ENCODE measurements at regions not wholly inside any gene's neighbourhood (a gene's known extent, or its start where the extent isn't known, plus 50 kb on each side); places are given as distances from the start of the nearest gene placed in this dataset.

GRCh38 chr6:125354649-125355048 lies 52.9 kb upstream of the HDDC2 start:
- no peaks in the 10 kb centered on the region for H3K9me3 ChIP-seq (ENCODE audit: control insufficient read depth in 2 of 2, insufficient read depth in 1 of 2, low read length in 1 of 2)
- 82% methylated on average over 3 of the region's 3 CpGs for WGBS

GRCh38 chr6:125356884-125357283 lies 55.1 kb upstream of the HDDC2 start:
- Histone ChIP-seq H3K27me3 (ENCODE audit: control insufficient read depth in 2 of 2, insufficient read depth in 1 of 2, low read length in 1 of 2) (no peaks in the 10 kb centered on the region), H3K4me1 (ENCODE audit: control insufficient read depth in 2 of 2, insufficient read depth in 2 of 2, low read length in 2 of 2) (peaks cover 0 to 11% of the 10 kb centered on the region in 2 donors), H3K27ac (ENCODE audit: low read depth in 1 of 2, low read length in 1 of 2) (no peak overlapping the region), H3K36me3 (ENCODE audit: control insufficient read depth in 2 of 2, insufficient read depth in 2 of 2, low read length in 1 of 2) (no peaks in the 10 kb centered on the region), H3K4me3 (ENCODE audit: low read length in 2 of 2) (no peak overlapping the region), H3K9me3 (ENCODE audit: control insufficient read depth in 2 of 2, insufficient read depth in 1 of 2, low read length in 1 of 2) (no peaks in the 10 kb centered on the region)
- no peak for DNase-seq (ENCODE audit: low read depth in 6 of 9, low spot score in 9 of 9)
- WGBS: 92% methylated on average over 5 of the region's 5 CpGs

More at GRCh38 chr6:125354649-125355048, 52.9 kb upstream of the HDDC2 start:
- DNase-seq (ENCODE audit: low read depth in 6 of 9, low spot score in 9 of 9): no peak
- H3K27ac ChIP-seq (ENCODE audit: low read depth in 1 of 2, low read length in 1 of 2): no peak overlapping the region
- no peaks in the 10 kb centered on the region for H3K27me3 ChIP-seq (ENCODE audit: control insufficient read depth in 2 of 2, insufficient read depth in 1 of 2, low read length in 1 of 2)
- peaks cover 0 to 11% of the 10 kb centered on the region in 2 donors for H3K4me1 ChIP-seq (ENCODE audit: control insufficient read depth in 2 of 2, insufficient read depth in 2 of 2, low read length in 2 of 2)
- H3K36me3 ChIP-seq (ENCODE audit: control insufficient read depth in 2 of 2, insufficient read depth in 2 of 2, low read length in 1 of 2): no peaks in the 10 kb centered on the region
- H3K4me3 ChIP-seq (ENCODE audit: low read length in 2 of 2): no peak overlapping the region

- H3K27ac ChIP-seq (ENCODE audit: low read depth in 1 of 2, low read length in 1 of 2): peak overlapping the region in 1 of 2 donors; percentile 40
Measured at GRCh38 chr6:125357515-125358256, 55.9 kb upstream of the HDDC2 start.

GRCh38 chr6:125358898-125359297 lies 57.1 kb upstream of the HDDC2 start:
- WGBS: 97% methylated on average over 3 of the region's 3 CpGs
- DNase-seq (ENCODE audit: low read depth in 6 of 9, low spot score in 9 of 9): no peak
- Histone ChIP-seq H3K4me1 (ENCODE audit: control insufficient read depth in 2 of 2, insufficient read depth in 2 of 2, low read length in 2 of 2) (peaks cover 4 to 21% of the 10 kb centered on the region in 2 donors), H3K36me3 (ENCODE audit: control insufficient read depth in 2 of 2, insufficient read depth in 2 of 2, low read length in 1 of 2) (no peaks in the 10 kb centered on the region), H3K4me3 (ENCODE audit: low read length in 2 of 2) (no peak overlapping the region), H3K9me3 (ENCODE audit: control insufficient read depth in 2 of 2, insufficient read depth in 1 of 2, low read length in 1 of 2) (no peaks in the 10 kb centered on the region), H3K27me3 (ENCODE audit: control insufficient read depth in 2 of 2, insufficient read depth in 1 of 2, low read length in 1 of 2) (peaks cover 4 to 16% of the 10 kb centered on the region in 2 donors), H3K27ac (ENCODE audit: low read depth in 1 of 2, low read length in 1 of 2) (no peak overlapping the region)

More at GRCh38 chr6:125357515-125358256, 55.9 kb upstream of the HDDC2 start:
- H3K4me3 ChIP-seq (ENCODE audit: low read length in 2 of 2): no peak overlapping the region
- peaks cover under 1 to 3% of the 10 kb centered on the region in 2 donors for H3K27me3 ChIP-seq (ENCODE audit: control insufficient read depth in 2 of 2, insufficient read depth in 1 of 2, low read length in 1 of 2)
- H3K36me3 ChIP-seq (ENCODE audit: control insufficient read depth in 2 of 2, insufficient read depth in 2 of 2, low read length in 1 of 2): no peaks in the 10 kb centered on the region
- peaks cover 0 to 11% of the 10 kb centered on the region in 2 donors for H3K4me1 ChIP-seq (ENCODE audit: control insufficient read depth in 2 of 2, insufficient read depth in 2 of 2, low read length in 2 of 2)
- peak in 8 of 9 donors; percentile 24 to 82 (median 42) for DNase-seq (ENCODE audit: low read depth in 6 of 9, low spot score in 9 of 9)
- H3K9me3 ChIP-seq (ENCODE audit: control insufficient read depth in 2 of 2, insufficient read depth in 1 of 2, low read length in 1 of 2): no peaks in the 10 kb centered on the region
- 19% methylated on average over 8 of the region's 8 CpGs for WGBS

GRCh38 chr6:125361868-125362267 lies 60.1 kb upstream of the HDDC2 start:
- peaks cover 4 to 20% of the 10 kb centered on the region in 2 donors for H3K4me1 ChIP-seq (ENCODE audit: control insufficient read depth in 2 of 2, insufficient read depth in 2 of 2, low read length in 2 of 2)
- no peaks in the 10 kb centered on the region for H3K36me3 ChIP-seq (ENCODE audit: control insufficient read depth in 2 of 2, insufficient read depth in 2 of 2, low read length in 1 of 2)
- H3K9me3 ChIP-seq (ENCODE audit: control insufficient read depth in 2 of 2, insufficient read depth in 1 of 2, low read length in 1 of 2): no peaks in the 10 kb centered on the region
- DNase-seq (ENCODE audit: low read depth in 6 of 9, low spot score in 9 of 9): no peak
- H3K27ac ChIP-seq (ENCODE audit: low read depth in 1 of 2, low read length in 1 of 2): no peak overlapping the region
- peaks cover 7 to 18% of the 10 kb centered on the region in 2 donors for H3K27me3 ChIP-seq (ENCODE audit: control insufficient read depth in 2 of 2, insufficient read depth in 1 of 2, low read length in 1 of 2)
- 99% methylated on average over 2 of the region's 2 CpGs for whole genome bisulfite sequencing
- no peak overlapping the region for H3K4me3 ChIP-seq (ENCODE audit: low read length in 2 of 2)

- WGBS: 3% methylated on average over 44 of the region's 44 CpGs
- H3K9me3 ChIP-seq (ENCODE audit: control insufficient read depth in 2 of 2, insufficient read depth in 1 of 2, low read length in 1 of 2): no peaks in the 10 kb centered on the region
- peak in 2 of 9 donors; percentile 6 to 25 for DNase-seq (ENCODE audit: low read depth in 6 of 9, low spot score in 9 of 9)
- no peak overlapping the region for H3K27ac ChIP-seq (ENCODE audit: low read depth in 1 of 2, low read length in 1 of 2)
- peak overlapping the region; percentile 7 to 28 for H3K4me3 ChIP-seq (ENCODE audit: low read length in 2 of 2)
- H3K4me1 ChIP-seq (ENCODE audit: control insufficient read depth in 2 of 2, insufficient read depth in 2 of 2, low read length in 2 of 2): peaks cover 4 to 11% of the 10 kb centered on the region in 2 donors
- peaks cover 7 to 18% of the 10 kb centered on the region in 2 donors for H3K27me3 ChIP-seq (ENCODE audit: control insufficient read depth in 2 of 2, insufficient read depth in 1 of 2, low read length in 1 of 2)
- no peaks in the 10 kb centered on the region for H3K36me3 ChIP-seq (ENCODE audit: control insufficient read depth in 2 of 2, insufficient read depth in 2 of 2, low read length in 1 of 2)
Measured at GRCh38 chr6:125363039-125363823, 61.5 kb upstream of the HDDC2 start.

- H3K27me3 ChIP-seq (ENCODE audit: control insufficient read depth in 2 of 2, insufficient read depth in 1 of 2, low read length in 1 of 2): peaks cover 7 to 18% of the 10 kb centered on the region in 2 donors
- peak overlapping the region in 1 of 2 donors; percentile 28 for H3K4me3 ChIP-seq (ENCODE audit: low read length in 2 of 2)
- WGBS: 76% methylated on average over 9 of the region's 9 CpGs
- no peak for DNase-seq (ENCODE audit: low read depth in 6 of 9, low spot score in 9 of 9)
- no peaks in the 10 kb centered on the region for H3K36me3 ChIP-seq (ENCODE audit: control insufficient read depth in 2 of 2, insufficient read depth in 2 of 2, low read length in 1 of 2)
- no peak overlapping the region for H3K27ac ChIP-seq (ENCODE audit: low read depth in 1 of 2, low read length in 1 of 2)
- H3K9me3 ChIP-seq (ENCODE audit: control insufficient read depth in 2 of 2, insufficient read depth in 1 of 2, low read length in 1 of 2): no peaks in the 10 kb centered on the region
- peaks cover 4 to 11% of the 10 kb centered on the region in 2 donors for H3K4me1 ChIP-seq (ENCODE audit: control insufficient read depth in 2 of 2, insufficient read depth in 2 of 2, low read length in 2 of 2)
Measured at GRCh38 chr6:125363824-125364165, 62.0 kb upstream of the HDDC2 start.

GRCh38 chr6:125365230-125365629 lies 63.5 kb upstream of the HDDC2 start:
- Histone ChIP-seq H3K36me3 (ENCODE audit: control insufficient read depth in 2 of 2, insufficient read depth in 2 of 2, low read length in 1 of 2) (no peaks in the 10 kb centered on the region), H3K27me3 (ENCODE audit: control insufficient read depth in 2 of 2, insufficient read depth in 1 of 2, low read length in 1 of 2) (peaks cover 7 to 18% of the 10 kb centered on the region in 2 donors), H3K9me3 (ENCODE audit: control insufficient read depth in 2 of 2, insufficient read depth in 1 of 2, low read length in 1 of 2) (no peaks in the 10 kb centered on the region), H3K4me3 (ENCODE audit: low read length in 2 of 2) (no peak overlapping the region), H3K27ac (ENCODE audit: low read depth in 1 of 2, low read length in 1 of 2) (no peak overlapping the region), H3K4me1 (ENCODE audit: control insufficient read depth in 2 of 2, insufficient read depth in 2 of 2, low read length in 2 of 2) (peaks cover 4 to 11% of the 10 kb centered on the region in 2 donors)
- 94% methylated on average over 5 of the region's 5 CpGs for WGBS
- no peak for DNase-seq (ENCODE audit: low read depth in 6 of 9, low spot score in 9 of 9)

Data from thymus (tissue), 11 donors.